B cell (primary cell): ENCODE measurements at regions not wholly inside any gene's neighbourhood (a gene's known extent, or its start where the extent isn't known, plus 50 kb on each side); places are given as distances from the start of the nearest gene placed in this dataset.

Source experiments
- ATAC-seq: fragments of 200-7000 bp; cut with Tn5 transposase; one replicate; pipeline ENCODE4 v1.10.0; 2021; ENCODE audit warnings: low read depth, mild to moderate bottlenecking, moderate number of reproducible peaks, moderate library complexity
- CTCF ChIA-PET: fragments of 350-600 bp; sonication (Branson Sonifier 250); formaldehyde crosslinking; loops from one replicate; lab custom pipeline; 2021; ENCODE audit warnings: antibody characterized with exemption, inconsistent platforms; lab: Charles Lee
- POLR2A ChIA-PET: fragments of 350-600 bp; sonication (Branson Sonifier 250); formaldehyde crosslinking; loops from one replicate; lab custom pipeline; 2021; ENCODE audit warnings: antibody characterized with exemption; lab: Charles Lee
- DNase-seq: peaks from one replicate; pipeline ENCODE4 v3.0.0; 2013
- H2AFZ ChIP-seq: 2 replicates; pipeline ENCODE4 v1.6.1; 2012; ENCODE audit warnings: mild to moderate bottlenecking, low read depth, low read length; ENCODE audit not compliant: insufficient read depth, poor library complexity, severe bottlenecking
- H3K27ac ChIP-seq, 2 donors: 1 replicate in 1 of 2; 2 replicates in 1 of 2; pipeline ENCODE4 v1.5.1; 2012 to 2013; ENCODE audit warnings: low read length in 2 of 2, mild to moderate bottlenecking in 2 of 2, moderate library complexity in 1 of 2
- H3K27me3 ChIP-seq, 4 experiments: fragments of 200-600 bp in 1 of 4; sonication (generic) in 1 of 4; replicated peaks in 1 of 4; 1 replicate in 2 of 4; 2 replicates in 2 of 4; pipeline versions ENCODE4 v1.6.1 to v1.7.0; 2013 to 2016; ENCODE audit warnings: low read length in 3 of 4, mild to moderate bottlenecking in 2 of 4, mixed read lengths in 1 of 4, moderate library complexity in 1 of 4; ENCODE audit not compliant: insufficient read depth in 4 of 4, control insufficient read depth in 3 of 4; ENCODE audit errors: control extremely low read depth in 1 of 4
- H3K36me3 ChIP-seq, 2 experiments: replicated peaks in 1 of 2; 1 replicate in 1 of 2; 2 replicates in 1 of 2; pipeline versions ENCODE4 v1.6.1 to v1.7.1; 2013; ENCODE audit warnings: low read length in 1 of 2; ENCODE audit not compliant: insufficient read depth in 2 of 2, control insufficient read depth in 1 of 2; ENCODE audit errors: control extremely low read depth in 1 of 2, extremely low read depth in 1 of 2
- H3K4me1 ChIP-seq, 2 donors: fragments of 200-600 bp in 1 of 2; sonication (generic) in 1 of 2; 1 replicate in 1 of 2; 2 replicates in 1 of 2; pipeline versions ENCODE4 v1.5.1 to v1.6.1; 2013 to 2017; ENCODE audit warnings: low read length in 2 of 2; ENCODE audit not compliant: control insufficient read depth in 2 of 2, insufficient read depth in 2 of 2
- H3K4me2 ChIP-seq: replicated peaks from 2 replicates; pipeline ENCODE3; 2012; ENCODE audit warnings: mild to moderate bottlenecking, low read depth, low read length; ENCODE audit not compliant: poor library complexity, severe bottlenecking
- H3K4me3 ChIP-seq, 5 experiments: fragments of 200-600 bp in 1 of 5; sonication (generic) in 1 of 5; 1 replicate in 3 of 5; 2 replicates in 2 of 5; pipeline versions ENCODE4 v1.5.1 to v1.7.0; 2011 to 2016; ENCODE audit warnings: low read length in 4 of 5, mild to moderate bottlenecking in 4 of 5, low read depth in 2 of 5, control low read depth in 1 of 5, moderate library complexity in 1 of 5; ENCODE audit not compliant: insufficient read depth in 1 of 5; ENCODE audit errors: control extremely low read depth in 1 of 5, extremely low read depth in 1 of 5
- H3K79me2 ChIP-seq: fragments of 200-600 bp; sonication (generic); one replicate; pipeline ENCODE4 v1.6.0; 2016; ENCODE audit warnings: low read length; ENCODE audit not compliant: control insufficient read depth, insufficient read depth
- H3K9ac ChIP-seq: fragments of 200-600 bp; sonication (generic); 2 replicates; pipeline ENCODE4 v1.6.1; 2017; ENCODE audit warnings: mild to moderate bottlenecking, low read length, moderate library complexity
- H3K9me3 ChIP-seq, 3 donors: one replicate each; pipeline versions ENCODE4 v1.6.1 to v1.7.1; 2013; ENCODE audit warnings: low read length in 2 of 3; ENCODE audit not compliant: control insufficient read depth in 2 of 3, insufficient read depth in 1 of 3; ENCODE audit errors: control extremely low read depth in 1 of 3
- H4K20me1 ChIP-seq: 2 replicates; pipeline ENCODE4 v1.6.0; 2012; ENCODE audit warnings: mild to moderate bottlenecking, low read length; ENCODE audit not compliant: insufficient read depth, control insufficient read depth, poor library complexity, severe bottlenecking
- H3K27ac Mint-ChIP-seq: one replicate; pipeline ENCODE4 v1.8.0; 2021; ENCODE audit warnings: mixed read lengths
- H3K27me3 Mint-ChIP-seq: one replicate; pipeline ENCODE4 v1.8.0; 2021; ENCODE audit warnings: mixed read lengths
- H3K4me1 Mint-ChIP-seq: one replicate; pipeline ENCODE4 v1.8.0; 2021; ENCODE audit warnings: mixed read lengths
- H3K4me3 Mint-ChIP-seq: one replicate; pipeline ENCODE4 v1.8.0; 2021; ENCODE audit warnings: mixed read lengths
- H3K9me3 Mint-ChIP-seq: one replicate; pipeline ENCODE4 v1.8.0; 2022; ENCODE audit warnings: mixed read lengths; ENCODE audit not compliant: insufficient read depth
- EZH2 ChIP-seq: IDR thresholded peaks from 2 replicates; pipeline ENCODE4 v1.6.1; 2012; ENCODE audit warnings: borderline replicate concordance, low read depth, mild to moderate bottlenecking, moderate library complexity, low read length; ENCODE audit not compliant: insufficient read depth, poor library complexity, severe bottlenecking
- WGBS: methylation state at CpG from one replicate; pipeline ENCODE4 v1.1.5; 2013; ENCODE audit warnings: missing lambda C conversion rate; ENCODE audit not compliant: insufficient coverage; 5-methylcytosine and 5-hydroxymethylcytosine counted together
- intact Hi-C: fragments of 100-400 bp; cut with micrococcal nuclease; formaldehyde crosslinking; loops from one replicate; pipeline ENCODE4 v1.10.0; 2022
- TF ChIP-seq, protein P1 (sequence below): fragments of 200-600 bp; IDR thresholded peaks from one replicate; pipeline ENCODE4 v1.8.0; 2022; ENCODE audit warnings: antibody characterized with exemption, mild to moderate bottlenecking

- H3K4me2 ChIP-seq, result no peak overlapping the region
- no peak for TF ChIP-seq EZH2
- TF ChIP-seq, protein P1, sequence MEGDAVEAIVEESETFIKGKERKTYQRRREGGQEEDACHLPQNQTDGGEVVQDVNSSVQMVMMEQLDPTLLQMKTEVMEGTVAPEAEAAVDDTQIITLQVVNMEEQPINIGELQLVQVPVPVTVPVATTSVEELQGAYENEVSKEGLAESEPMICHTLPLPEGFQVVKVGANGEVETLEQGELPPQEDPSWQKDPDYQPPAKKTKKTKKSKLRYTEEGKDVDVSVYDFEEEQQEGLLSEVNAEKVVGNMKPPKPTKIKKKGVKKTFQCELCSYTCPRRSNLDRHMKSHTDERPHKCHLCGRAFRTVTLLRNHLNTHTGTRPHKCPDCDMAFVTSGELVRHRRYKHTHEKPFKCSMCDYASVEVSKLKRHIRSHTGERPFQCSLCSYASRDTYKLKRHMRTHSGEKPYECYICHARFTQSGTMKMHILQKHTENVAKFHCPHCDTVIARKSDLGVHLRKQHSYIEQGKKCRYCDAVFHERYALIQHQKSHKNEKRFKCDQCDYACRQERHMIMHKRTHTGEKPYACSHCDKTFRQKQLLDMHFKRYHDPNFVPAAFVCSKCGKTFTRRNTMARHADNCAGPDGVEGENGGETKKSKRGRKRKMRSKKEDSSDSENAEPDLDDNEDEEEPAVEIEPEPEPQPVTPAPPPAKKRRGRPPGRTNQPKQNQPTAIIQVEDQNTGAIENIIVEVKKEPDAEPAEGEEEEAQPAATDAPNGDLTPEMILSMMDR, result no peak
- ChIA-PET POLR2A (no interaction called here), CTCF (no interaction called here)
- H3K4me1 Mint-ChIP-seq, result no peaks in the 10 kb centered on the region
- no peak overlapping the region for H3K27ac ChIP-seq
- no peaks in the 10 kb centered on the region for H3K36me3 ChIP-seq
- ATAC-seq (no peak), DNase-seq (no peak)
- no peaks in the 10 kb centered on the region for H3K9me3 ChIP-seq
- H3K79me2 ChIP-seq, result no peaks in the 10 kb centered on the region
- H3K4me3 ChIP-seq, result no peak overlapping the region
- peaks cover 4% of the 10 kb centered on the region for H3K9me3 Mint-ChIP-seq
- H3K9ac ChIP-seq, result no peak overlapping the region
- H2AFZ ChIP-seq, result no peak overlapping the region
- WGBS, result no CpG with 5 or more reads among the region's 5 CpGs
- no peaks in the 10 kb centered on the region for H4K20me1 ChIP-seq
- H3K27me3 ChIP-seq, result no peaks in the 10 kb centered on the region
- H3K4me1 ChIP-seq, result no peaks in the 10 kb centered on the region
- H3K4me3 Mint-ChIP-seq, result no peak overlapping the region
- H3K27me3 Mint-ChIP-seq, result no peaks in the 10 kb centered on the region
- no peak overlapping the region for H3K27ac Mint-ChIP-seq
- intact Hi-C loops, result no loop called here
These were observed 449.7 kb downstream of the PCDH7 start for GRCh38 chr4:31169846-31170245.

DNA sequence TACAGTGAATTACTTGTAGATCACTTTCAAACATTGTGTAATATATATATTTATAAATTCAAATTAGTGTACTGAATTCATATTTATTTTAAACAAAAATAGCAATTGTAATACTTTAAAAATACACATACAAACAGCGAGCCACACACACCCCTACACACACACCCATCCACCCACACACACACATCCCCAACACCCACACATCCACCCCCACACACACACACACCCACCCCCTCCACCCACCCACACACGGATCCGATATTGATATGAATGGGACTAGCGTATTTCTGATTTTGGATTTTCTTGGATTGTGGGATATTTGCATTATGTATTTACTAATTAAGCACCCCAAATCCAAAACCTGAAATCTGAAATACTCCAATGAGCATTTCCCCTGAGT is 451.2 kb downstream of the PCDH7 start:
- TF ChIP-seq, protein P1, result no peak
- TF ChIP-seq EZH2, result no peak
- ChIA-PET CTCF (no interaction called here), POLR2A (no interaction called here)
- Mint-ChIP-seq H3K27me3 (no peaks in the 10 kb centered on the region), H3K4me3 (no peak overlapping the region), H3K9me3 (peaks cover 6% of the 10 kb centered on the region), H3K4me1 (no peaks in the 10 kb centered on the region), H3K27ac (no peak overlapping the region)
- Histone ChIP-seq H4K20me1 (no peaks in the 10 kb centered on the region), H3K4me3 (no peak overlapping the region), H3K79me2 (no peaks in the 10 kb centered on the region), H3K9me3 (no peaks in the 10 kb centered on the region), H3K27me3 (no peaks in the 10 kb centered on the region), H2AFZ (no peak overlapping the region), H3K4me1 (no peaks in the 10 kb centered on the region), H3K27ac (no peak overlapping the region), H3K36me3 (no peaks in the 10 kb centered on the region), H3K9ac (no peak overlapping the region), H3K4me2 (no peak overlapping the region)
- ATAC-seq (no peak), DNase-seq (no peak)
- intact Hi-C loops, result no loop called here
- 88% methylated on average over 1 of the region's 4 CpGs for WGBS
